Stimulated activated CD4-positive, alpha-beta T cell treated with anti-CD3 and anti-CD28 coated beads, Interleukin-1b, Interleukin-23, amount 100 ng/mL, for 48 hours (primary cell): ENCODE measurements at regions not wholly inside any gene's neighbourhood (a gene's known extent, or its start where the extent isn't known, plus 50 kb on each side); places are given as distances from the start of the nearest gene placed in this dataset.
"Not testable (repeated sequence)": the region's sequence is repeated elsewhere in the genome, so short reads cannot be mapped to it uniquely, and the experiment has no call there.

Source experiments
- DNase-seq: peaks from one replicate; pipeline ENCODE4 v3.0.0-alpha.2; 2020

DNA sequence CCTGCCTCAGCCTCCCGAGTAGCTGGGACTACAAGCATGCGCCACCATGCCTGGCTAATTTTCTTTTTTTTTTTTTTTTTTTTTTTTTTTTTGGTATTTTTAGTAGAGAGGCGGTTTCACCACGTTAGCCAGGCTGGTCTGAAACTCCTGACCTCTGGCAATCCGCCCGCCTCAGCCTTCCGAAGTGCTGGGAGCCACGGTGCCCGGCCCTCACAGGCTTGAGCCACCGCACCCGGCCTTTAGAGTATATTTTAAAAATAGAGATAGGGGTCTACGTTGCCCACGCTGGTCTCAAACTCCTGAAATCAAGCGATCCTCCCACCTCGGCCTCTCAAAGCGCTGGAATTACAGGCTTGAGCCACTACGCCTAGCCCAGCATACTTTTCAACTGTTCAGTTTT is 93.4 kb upstream of the CHD2 start:
- DNase-seq = no peak

DNA sequence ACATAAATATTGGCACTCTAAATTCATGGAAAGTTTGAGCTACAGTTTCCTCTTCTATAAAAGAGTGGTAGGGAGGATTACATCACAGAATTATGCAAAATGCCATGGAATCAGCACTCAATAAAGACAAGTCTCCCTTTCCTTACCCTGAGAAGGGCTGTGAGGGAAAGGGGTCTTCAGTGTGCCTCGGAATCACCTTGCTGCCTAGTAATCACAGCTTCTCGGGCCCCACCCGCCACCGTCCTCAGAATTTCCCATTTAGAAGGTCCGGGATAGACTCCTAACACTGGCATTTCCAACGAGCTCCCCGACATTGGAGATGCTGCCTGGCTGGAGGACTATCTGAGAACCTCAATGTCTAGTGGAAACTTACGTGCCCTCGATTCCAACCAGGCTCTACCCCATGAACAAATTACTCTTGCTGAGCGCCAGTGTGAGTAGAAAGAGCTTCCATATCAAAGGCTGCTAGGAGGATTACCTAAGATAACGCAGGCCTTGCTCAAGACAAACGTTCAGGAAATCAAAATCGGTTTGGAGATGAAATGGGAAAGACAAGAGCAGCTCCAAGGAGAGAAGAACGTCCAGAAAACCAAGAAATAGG is 92.1 kb upstream of the CHD2 start:
- DNase-seq = peak; percentile 8

DNA sequence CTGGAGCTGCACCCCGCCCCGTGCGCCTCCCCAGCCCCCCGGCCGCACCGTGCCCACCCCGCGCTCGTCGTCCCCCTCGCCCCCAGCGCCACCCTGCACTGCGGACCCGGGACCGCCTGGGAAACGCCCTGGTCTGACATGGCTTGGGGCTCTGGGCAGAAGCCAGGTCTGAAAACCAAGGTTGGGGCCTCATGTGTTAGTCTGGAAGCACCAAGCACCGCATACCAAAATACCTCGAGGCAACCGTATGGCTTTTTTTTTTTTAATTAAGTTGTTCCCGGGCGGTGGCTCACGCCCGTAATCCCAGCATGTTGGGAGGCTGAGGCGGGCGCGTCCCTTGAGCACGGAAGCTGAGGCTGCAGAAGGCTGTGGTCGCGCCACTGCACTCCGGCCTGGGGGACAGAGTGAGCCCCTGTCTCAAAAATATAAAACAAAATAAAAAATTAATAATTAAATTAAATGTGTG is 91.5 kb upstream of the CHD2 start:
- peak; percentile 20 for DNase-seq

DNA sequence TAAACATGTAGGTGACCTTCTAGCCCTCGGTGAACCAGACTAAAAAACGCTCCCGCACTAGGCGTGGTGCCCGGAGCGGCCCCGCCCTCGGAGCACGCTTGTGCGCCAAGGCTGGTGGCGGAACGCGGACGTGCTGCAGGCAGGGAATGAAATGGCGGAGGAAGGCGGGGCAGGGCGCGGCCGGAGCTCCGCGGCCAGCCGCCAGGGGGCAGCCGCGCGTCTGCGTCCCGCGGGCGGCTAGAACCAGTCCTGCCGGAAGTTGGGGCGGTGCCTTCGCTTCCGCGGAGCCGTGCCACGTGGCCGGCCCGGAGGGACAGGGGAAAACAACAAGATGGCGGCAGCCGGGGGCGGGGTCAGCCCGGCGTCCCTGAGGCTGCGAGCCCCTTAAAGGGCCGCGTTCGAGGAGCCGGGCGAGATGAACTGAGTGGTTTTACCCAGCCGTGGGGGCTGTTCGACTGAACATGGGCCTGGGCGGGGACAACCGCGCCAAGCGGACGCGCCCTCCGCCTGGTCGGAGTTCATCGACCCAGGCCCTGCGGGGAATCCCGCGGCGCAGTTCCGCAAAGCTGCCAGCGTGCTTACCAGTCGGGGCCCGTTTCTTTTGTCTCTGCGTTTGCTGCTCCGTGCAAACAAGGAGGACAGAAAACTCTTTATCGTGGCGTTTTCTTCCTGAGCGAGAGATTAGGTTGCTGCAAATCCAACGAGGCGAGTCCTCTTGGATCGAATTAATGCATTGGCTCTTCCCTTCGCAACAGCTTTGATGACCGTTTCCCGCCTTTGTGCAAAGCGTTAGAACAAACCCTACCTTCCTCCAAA is 90.9 kb upstream of the CHD2 start:
- peak; percentile 99 for DNase-seq

DNA sequence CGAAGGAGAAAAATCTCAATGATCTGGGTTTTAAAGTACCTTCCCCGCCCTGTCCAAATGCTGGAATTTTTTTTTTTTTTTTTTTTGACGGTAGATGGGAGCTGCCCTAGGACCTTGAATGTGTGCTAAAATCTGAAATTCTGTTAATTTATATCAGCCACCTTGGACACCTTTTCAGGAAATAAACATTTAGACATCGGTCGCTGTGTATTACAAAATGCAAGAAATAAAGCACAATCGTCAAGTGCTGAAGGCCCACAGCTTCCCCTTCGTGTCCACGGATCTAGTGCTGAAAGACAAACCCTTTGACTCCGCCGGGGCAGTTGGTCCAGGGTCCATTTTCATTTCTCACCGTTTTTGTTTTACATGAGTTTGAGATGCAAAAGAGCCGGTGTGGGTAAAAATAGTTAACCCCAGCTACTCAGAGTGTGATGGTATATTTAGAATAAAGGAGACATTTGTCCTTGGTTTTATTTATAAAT is 90.2 kb upstream of the CHD2 start:
- DNase-seq = peak; percentile 25

DNA sequence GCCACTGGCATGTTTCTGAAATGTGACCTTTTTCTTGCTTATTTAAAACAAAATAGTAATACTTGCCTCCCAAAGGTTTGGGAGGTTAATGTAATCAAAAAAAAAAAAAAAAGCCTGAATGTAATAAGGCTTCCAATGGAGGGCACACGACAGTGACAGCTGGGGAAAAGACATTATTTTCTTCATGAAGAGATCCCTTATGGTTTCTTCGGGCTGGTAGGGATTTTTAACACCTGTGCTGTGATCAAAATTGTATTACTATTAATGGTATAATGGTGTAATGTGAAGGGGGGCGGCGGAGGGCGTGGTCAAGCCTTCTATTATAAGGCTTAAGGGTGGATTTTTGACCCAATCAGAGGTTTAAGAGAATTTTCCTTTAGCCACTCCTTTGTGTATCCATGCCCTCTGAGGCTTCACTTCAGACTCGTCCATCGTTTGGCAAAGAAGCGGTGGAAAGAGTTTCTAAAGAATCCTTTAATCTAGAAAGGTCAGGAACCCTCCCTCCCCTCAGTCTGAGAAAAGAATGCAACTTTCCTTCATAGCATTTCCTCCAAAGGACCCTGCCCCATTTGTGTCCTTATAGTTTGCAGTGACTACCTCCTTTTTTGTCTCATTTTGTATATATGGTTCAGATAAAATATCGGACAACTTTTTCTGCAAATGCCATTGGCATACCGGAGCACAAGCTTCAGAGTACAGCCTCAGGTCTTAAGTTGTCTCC is 89.5 kb upstream of the CHD2 start:
- peak; percentile 28 for DNase-seq

DNA sequence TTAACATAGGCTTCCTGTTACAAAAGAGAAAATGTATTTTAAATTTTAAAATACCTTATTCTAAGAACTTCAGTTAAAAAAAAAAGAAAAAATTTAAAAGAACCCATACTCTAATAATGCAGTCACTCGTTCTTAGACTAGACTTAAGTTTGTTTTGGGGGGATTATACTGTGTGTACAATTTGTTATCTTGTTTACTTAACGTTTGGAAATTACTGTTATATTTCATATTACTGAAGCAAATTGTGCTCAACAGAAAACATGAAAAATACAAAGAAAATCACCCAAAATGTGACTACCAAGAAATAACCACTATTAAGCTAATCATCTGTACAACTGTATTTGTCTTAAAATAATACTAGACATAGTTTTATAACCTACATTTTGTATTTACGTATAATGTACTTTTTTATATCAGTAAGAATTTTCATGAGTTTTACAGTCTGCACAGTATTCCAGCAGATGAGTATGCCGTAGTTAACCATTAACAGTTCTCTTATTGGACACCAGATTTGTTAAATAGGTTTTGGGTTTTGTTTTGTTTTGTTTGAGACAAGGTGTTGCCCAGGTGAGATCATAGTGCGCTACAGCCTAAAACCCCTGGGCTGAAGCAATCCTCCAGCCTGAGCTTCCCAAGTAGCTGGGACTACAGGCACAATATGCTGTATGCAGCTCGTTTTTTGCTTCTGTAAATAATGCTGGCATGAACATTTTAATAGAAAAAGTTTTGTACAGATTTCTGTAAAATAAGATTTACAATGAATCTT is 88.8 kb upstream of the CHD2 start:
- no peak for DNase-seq

DNA sequence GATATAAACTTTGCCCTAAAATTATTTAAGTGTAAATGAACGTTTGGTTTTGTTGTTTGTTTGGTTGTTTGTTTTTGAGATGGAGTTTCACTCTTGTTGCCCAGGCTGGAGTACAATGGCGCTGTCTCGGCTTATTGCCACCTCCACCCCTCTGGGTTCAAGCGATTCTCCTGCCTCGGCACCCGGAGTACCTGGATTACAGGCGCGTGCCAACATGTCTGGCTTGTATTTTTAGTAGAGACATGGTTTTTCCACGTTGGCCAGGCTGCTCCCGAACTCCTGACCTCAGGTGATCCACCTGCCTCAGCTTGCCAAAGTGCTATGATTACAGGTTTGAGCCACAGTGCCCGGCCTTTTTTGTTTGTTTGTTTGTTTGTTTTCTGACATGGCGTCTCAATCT is 87.9 kb upstream of the CHD2 start:
- DNase-seq = no peak

DNA sequence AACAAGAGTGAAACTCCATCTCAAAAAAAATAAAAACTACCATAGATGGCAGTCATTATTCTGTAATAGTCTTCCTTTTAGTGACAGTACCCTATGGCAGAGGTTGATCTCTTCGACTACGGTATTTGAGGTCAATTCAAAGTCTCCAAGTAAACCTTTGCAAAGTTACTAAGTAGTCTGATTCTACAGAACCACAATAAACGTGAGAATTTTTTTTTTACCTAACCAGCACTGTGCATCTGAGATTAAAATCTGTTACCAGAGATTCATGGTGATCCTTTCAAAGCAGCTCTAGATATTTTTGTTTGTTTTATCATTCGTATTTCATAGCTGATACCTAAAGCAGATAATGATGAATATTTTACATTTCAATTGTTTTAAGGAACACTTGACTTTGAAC is 86.6 kb upstream of the CHD2 start:
- no peak for DNase-seq

DNA sequence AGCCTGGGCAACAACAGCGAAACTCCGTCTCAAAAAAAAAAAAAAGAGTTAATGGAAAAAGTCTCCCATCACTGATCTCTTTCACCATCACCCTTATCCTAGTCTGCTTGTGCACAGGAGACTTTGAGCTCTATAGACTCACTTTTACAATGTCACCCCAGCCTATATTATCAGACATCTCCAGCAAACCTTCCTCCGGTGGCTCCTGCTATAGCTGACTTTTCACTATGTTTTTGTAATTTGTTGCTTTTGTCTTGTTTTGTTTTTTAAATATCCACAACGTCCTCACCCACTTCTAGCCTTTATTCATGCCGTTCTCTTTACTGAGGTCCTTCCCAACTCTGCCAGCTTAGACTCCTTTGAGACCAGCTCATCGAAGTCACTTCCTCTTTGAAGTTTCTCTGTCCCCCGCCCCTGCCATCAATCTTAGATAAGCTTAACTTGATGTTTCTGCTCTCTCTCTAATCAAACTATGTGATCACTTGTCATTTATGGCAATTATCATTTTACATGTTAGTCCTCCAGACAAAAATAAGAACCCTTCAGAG is 82.7 kb upstream of the CHD2 start:
- no peak for DNase-seq

DNA sequence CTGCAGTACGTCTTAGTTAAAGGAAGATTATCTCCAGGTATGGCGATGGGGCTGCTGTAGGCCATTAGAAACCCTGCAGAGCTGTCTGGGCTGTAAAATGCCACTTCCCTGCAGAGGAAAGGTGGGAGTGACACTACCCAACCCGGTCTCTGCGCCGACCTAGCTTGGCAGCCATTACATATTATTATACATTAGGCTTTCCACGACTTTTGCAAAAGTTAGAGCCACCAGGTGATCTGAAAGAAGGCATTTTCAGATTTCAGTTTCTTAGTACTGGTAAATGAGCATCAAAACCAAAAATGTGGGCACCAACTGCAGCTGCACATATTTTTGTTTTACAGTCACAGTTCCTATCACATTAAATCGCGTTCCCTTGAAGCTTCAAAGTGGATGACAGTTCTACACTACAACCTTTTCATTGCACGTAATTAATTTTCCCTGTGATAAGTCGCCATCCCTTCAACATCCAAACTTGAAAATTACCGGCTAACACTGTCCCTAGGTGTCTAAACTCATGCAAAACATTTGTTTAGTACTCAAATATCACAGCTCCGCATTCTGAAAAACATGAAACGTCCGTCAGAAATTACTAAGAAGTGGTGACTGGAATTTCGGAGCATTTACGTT is 81.4 kb upstream of the CHD2 start:
- DNase-seq = no peak

DNA sequence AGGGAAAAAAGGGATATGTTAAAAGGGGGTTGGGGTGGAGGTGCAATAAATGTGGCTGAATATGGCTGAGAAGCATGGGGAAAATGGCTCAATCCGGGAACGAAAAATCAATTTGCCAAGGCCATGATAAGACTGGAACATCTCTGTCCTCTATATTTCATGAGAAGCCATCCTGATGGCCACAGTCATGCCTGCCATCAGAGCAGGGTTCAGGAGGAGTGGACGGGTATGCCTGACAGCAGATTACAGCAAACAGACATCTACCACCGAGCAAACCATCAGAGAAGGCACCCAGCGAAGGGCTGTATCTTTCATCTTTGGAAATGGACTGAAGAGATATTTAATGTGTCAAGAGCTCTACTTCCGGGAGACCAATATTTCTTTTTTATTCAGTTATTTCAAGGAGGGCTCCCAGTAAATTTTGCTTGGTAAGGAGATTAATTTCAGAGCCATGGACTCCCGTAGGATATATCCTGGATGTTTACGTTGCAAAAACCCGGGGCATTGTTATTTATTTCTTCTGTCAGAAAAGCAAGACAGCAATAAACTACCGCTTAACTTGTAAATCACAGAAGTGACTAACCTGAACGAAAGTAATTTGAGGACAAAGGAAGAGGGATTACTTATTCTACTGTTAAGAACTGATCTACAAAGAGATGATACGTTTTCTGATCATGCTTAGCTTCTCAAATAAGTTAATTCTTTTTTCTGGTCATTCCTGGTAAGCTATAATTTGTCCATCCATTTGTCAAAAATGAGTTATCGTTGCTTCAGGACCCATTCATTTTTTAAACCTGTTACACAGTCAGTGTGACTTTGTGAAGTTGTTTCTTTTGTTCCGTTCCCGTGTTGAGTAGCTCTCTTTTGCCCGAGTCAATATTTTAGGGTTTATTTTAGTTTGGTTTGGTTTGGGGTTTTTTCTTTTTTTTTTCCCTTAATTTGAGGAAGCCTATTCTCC is 80.6 kb upstream of the CHD2 start:
- DNase-seq = no peak

DNA sequence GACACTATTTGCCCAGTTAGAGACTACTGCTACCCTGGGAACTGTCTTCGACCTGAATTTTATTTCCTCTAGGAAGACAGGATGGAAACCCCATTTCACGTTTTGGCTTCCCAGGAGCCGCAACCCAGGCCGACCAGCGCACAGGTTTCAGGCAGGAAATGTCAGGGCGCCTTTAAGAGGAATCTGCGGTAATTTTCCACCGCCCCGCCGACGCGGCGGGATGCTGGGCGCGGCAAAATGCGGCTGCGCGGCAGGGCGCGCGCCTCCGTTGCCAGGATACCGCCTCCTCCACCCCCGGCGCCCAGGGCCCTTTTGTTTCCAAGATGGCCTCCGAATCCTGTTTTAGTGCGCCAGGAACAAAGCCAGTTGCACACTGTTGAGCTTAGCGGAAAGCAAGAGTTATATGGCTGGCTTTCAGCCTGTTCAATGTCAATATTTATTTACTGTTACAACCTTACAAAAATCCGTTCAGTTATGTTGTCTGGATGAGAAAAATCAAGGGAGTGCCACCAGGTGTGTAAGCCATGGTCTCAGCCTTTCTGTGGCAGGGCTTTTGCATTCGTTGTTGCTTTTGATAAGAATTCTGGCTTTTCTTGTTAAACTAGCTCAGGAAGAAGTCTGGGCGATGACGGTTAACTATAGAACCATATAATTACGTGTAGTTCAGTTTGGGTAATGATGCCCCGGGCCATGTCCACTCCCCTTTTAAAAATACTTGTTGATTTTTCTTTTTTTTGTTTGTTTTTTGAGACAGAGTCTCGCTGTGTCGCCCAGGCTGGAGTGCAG is 79.7 kb upstream of the CHD2 start:
- DNase-seq = peak; percentile 82

DNA sequence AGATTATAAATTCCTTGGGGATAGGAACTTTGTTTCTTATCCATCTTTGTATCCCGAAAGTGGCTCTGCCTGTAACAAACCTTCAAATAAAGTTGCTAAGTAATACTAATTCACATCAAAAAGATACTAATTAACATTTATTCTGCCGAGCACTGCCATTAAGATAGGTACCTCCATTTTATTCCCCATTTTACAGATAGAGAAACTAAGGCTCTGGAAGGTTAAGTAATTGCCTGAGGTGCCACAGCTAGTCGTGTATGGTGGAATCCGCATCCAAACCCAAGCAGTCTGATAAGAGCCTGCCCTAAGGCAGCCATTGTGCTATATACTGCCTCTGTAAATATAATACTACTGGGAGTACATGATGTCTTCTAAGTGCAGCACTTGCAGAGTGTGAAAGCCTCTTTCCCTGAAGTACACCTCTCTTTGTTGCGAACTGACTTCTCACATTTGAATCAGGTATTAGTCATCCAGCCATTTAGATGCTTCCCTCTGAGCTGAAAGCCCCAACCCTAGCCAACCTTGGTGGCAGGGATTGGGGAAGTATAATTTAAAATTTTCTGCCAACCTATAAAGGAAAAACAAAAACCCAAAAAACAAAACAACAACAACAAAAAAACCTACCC is 78.5 kb upstream of the CHD2 start:
- DNase-seq = no peak

DNA sequence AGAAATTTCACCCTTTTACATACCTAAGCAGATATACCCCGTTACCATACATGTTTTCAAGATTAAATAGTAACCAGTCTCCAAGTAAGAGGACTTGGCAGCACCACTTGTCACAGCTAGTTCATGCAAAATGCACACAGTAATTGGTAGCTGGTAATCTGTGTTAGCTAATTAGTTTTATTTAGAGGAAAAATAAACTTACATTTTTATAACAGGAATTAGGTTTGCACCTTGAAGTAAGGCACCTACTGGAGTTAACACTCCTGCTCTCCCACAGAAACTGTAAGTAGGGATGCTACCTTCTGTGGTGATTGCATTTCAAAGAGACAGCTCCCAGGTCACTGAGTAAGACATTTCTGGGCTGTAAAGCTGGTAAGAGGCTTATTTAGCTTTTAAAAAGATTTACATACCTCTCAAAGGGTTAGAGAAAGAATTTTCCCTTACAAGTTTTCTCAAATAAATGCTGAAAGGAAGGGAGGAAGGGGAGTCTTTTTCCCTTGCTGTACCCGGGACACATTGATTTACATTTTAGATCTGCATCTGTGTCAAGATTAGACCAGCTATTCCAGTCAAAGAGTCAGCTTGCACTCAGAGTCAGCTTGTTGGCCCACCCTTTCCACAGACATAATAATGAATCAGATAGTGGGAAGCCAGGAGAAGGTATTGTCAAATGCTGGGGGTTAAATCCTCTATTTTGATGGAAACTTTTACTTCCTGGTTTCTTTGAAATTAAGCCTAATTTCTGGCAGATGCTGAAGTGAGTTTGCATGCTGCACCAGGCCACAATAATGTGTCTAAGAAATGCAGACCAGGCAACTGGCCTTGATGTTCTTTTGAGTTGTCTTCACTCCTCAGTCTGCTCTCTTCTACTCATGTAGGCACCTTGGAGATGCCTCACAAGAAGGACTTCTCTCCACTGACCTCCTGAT is 77.6 kb upstream of the CHD2 start:
- no peak for DNase-seq

DNA sequence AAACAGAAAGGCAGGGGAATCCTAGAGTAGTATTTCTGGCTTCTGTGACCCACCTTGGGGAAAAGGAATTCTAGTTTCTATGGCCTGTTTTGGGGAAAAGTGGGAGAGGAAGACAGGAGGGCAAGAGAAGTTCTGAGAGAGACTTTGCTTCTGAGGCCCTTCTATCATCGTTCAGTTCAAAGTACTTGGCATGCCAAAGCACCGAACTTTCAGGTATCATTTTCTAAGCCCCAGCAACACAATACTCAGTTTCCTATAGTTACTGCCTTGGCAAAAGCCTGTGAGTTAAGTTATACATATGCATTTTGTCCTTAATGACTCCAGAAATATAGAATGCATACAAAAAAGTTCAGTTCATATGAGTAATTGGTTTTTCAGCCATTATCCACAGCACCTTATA is 74.1 kb upstream of the CHD2 start:
- no peak for DNase-seq

DNA sequence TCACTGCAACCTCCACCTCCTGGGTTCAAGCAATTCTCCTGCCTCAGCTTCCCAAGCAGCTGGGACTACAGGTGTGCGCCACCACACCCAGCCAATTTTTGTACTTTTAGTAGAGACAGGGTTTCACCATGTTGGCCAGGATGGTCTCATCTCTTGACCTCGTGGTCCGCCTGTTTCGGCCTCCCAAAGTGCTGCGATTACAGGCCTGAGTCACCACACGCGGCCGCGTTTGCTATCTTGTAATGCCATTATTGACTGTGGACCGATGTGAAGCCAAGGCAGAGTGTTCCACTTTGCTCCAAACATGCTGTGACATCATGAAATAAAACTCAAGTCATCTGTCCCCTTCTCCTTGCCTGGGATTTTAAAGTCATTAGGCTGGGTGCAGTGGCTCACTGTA is 72.1 kb upstream of the CHD2 start:
- DNase-seq = not testable (repeated sequence)

DNA sequence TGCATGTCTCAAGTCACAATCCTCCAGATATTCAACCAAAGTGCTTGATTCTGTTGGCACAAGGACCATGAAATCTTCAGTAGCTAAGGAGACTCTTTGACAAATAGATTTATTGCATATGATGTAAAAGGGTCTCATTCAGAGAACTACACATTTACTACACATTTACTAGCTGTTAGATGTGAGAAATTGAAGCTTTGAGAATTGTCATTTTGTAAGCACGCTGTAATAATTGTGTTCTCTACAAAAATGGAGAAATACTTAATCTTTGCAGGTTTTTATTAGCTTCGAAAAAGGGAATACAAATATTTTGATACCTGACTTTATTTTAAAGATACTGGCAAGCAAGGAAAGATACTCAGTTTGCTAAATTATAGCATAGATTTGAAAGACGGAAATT is 70.2 kb upstream of the CHD2 start:
- no peak for DNase-seq

DNA sequence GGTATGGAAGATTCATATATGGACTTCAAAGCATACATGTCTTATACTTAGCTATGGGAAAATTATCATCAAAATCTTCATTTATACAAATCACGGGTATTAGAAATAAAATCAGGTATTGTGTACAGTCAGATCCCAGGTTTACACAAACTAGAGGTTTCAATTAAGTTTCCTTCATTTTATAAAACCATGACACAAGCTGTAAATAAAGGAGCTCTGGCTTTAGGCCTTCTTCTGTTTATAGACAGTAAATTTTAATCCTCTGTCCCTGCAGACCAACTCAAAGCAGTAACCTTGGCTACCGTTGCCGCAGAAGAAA is 68.8 kb upstream of the CHD2 start:
- no peak for DNase-seq
